GM21825 (cell line): ENCODE measurements at regions not wholly inside any gene's neighbourhood (a gene's known extent, or its start where the extent isn't known, plus 50 kb on each side); places are given as distances from the start of the nearest gene placed in this dataset.
"Not testable (repeated sequence)": the region's sequence is repeated elsewhere in the genome, so short reads cannot be mapped to it uniquely, and the experiment has no call there.

Experiments
- ATAC-seq: cut with Tn5 transposase; IDR thresholded peaks from one replicate; pipeline ENCODE4 v1.9.1; 2021; ENCODE audit warnings: mild to moderate bottlenecking, moderate library complexity; ENCODE audit not compliant: unreplicated experiment

- ATAC-seq: no peak
These were observed 54.8 kb downstream of the OTUD1 start for GRCh38 chr10:23493711-23494110.

- ATAC-seq: no peak
These were observed 57.9 kb downstream of the OTUD1 start for GRCh38 chr10:23496727-23497126.

GRCh38 chr10:23499372-23500132 lies 60.7 kb downstream of the OTUD1 start:
- no peak for ATAC-seq

GRCh38 chr10:23505797-23506465 lies 67.1 kb downstream of the OTUD1 start:
- no peak for ATAC-seq

- ATAC-seq: no peak
These were observed 73.6 kb downstream of the OTUD1 start for GRCh38 chr10:23512355-23513058.

GRCh38 chr10:23513621-23514020 lies 74.7 kb downstream of the OTUD1 start:
- ATAC-seq: not testable (repeated sequence)

GRCh38 chr10:23514321-23514720 lies 75.4 kb downstream of the OTUD1 start:
- ATAC-seq: no peak

GRCh38 chr10:23516530-23516929 lies 77.7 kb downstream of the OTUD1 start:
- no peak for ATAC-seq

- ATAC-seq: no peak
These were observed 78.3 kb downstream of the OTUD1 start for GRCh38 chr10:23517155-23517554.

- no peak for ATAC-seq
These were observed 82.9 kb downstream of the OTUD1 start for GRCh38 chr10:23521735-23522134.

GRCh38 chr10:23522345-23522744 lies 83.5 kb downstream of the OTUD1 start:
- ATAC-seq: no peak

GRCh38 chr10:23523251-23523650 lies 84.4 kb downstream of the OTUD1 start:
- no peak for ATAC-seq

- ATAC-seq: no peak
These were observed 86.5 kb downstream of the OTUD1 start for GRCh38 chr10:23525406-23525805.

- no peak for ATAC-seq
These were observed 89.5 kb downstream of the OTUD1 start for GRCh38 chr10:23528419-23528818.

- ATAC-seq: no peak
These were observed 90.8 kb downstream of the OTUD1 start for GRCh38 chr10:23529625-23530024.

GRCh38 chr10:23530079-23530478 lies 91.2 kb downstream of the OTUD1 start:
- ATAC-seq: no peak

GRCh38 chr10:23533212-23533611 lies 94.3 kb downstream of the OTUD1 start:
- ATAC-seq: no peak

GRCh38 chr10:23534326-23534725 lies 95.5 kb downstream of the OTUD1 start:
- no peak for ATAC-seq

- no peak for ATAC-seq
These were observed 95.9 kb downstream of the OTUD1 start for GRCh38 chr10:23534761-23535160.

- no peak for ATAC-seq
These were observed 96.5 kb downstream of the OTUD1 start for GRCh38 chr10:23535381-23535780.

GRCh38 chr10:23538968-23539367 lies 100.1 kb downstream of the OTUD1 start:
- no peak for ATAC-seq
